ENCODE measurements at regions not wholly inside any gene's neighbourhood (a gene's known extent, or its start where the extent isn't known, plus 50 kb on each side); places are given as distances from the start of the nearest gene placed in this dataset.

DNA sequence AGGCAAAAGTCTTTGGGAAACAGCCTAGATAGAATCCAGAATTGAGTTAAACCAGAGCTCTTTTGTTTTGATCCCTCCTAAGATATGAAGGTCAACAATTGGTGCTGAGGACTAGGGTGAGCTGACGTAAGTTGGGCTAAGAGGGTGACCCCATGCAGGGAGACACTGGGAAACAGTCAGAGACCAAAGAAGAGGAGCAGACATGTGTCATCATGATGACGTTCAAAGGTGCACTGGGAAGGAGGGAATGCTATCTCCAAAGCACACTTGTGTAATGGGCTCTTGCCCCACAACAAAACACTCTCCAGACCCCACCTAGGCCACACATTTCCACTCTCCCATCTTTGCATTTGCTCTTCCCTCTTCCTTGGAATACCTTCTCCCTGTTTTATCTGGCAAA, 481.4 kb downstream of the COG6 start:
- peaks cover 2% of the 10 kb centered on the region for H3K27me3 Mint-ChIP-seq (ENCODE audit: insufficient read depth)
- H3K9me3 Mint-ChIP-seq, result peaks cover 18% of the 10 kb centered on the region
- no peaks in the 10 kb centered on the region for H3K4me1 Mint-ChIP-seq (ENCODE audit: low read depth)
- H3K27ac Mint-ChIP-seq, result no peak overlapping the region
- DNase-seq, result no peak
- TF ChIP-seq, protein P1, sequence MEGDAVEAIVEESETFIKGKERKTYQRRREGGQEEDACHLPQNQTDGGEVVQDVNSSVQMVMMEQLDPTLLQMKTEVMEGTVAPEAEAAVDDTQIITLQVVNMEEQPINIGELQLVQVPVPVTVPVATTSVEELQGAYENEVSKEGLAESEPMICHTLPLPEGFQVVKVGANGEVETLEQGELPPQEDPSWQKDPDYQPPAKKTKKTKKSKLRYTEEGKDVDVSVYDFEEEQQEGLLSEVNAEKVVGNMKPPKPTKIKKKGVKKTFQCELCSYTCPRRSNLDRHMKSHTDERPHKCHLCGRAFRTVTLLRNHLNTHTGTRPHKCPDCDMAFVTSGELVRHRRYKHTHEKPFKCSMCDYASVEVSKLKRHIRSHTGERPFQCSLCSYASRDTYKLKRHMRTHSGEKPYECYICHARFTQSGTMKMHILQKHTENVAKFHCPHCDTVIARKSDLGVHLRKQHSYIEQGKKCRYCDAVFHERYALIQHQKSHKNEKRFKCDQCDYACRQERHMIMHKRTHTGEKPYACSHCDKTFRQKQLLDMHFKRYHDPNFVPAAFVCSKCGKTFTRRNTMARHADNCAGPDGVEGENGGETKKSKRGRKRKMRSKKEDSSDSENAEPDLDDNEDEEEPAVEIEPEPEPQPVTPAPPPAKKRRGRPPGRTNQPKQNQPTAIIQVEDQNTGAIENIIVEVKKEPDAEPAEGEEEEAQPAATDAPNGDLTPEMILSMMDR (IDR thresholded peaks at IDR 0.05), result no peak
- H3K36me3 Mint-ChIP-seq (ENCODE audit: low read depth), result no peaks in the 10 kb centered on the region; the same call in 1 of the 2 replicates
- no peak overlapping the region for H3K4me3 Mint-ChIP-seq

DNA sequence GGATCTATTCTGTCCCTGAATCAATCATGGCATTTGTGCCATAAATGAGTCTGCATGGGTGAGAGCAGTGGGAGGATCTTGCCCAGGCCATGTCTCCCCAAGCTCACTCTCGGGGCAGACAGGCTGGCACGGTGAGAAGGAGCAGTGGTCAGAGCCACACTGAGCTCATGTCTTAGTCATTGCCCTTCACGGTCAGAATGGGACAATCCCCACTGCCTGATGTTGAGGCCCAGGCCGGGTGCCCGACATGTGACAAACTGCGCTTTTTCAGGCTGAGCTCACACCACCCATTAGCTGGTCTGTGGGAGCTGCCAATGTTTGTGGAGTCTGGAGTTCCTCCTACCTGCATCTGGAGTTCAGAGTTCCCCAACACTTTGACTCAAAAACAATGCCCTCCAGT, 481.9 kb downstream of the COG6 start:
- TF ChIP-seq, protein P1 (IDR thresholded peaks at IDR 0.05), result no peak
- no peak overlapping the region for H3K27ac Mint-ChIP-seq
- H3K4me1 Mint-ChIP-seq (ENCODE audit: low read depth), result no peaks in the 10 kb centered on the region
- no peaks in the 10 kb centered on the region; the same call in 1 of the 2 replicates for H3K36me3 Mint-ChIP-seq (ENCODE audit: low read depth)
- DNase-seq, result no peak
- no peak overlapping the region for H3K4me3 Mint-ChIP-seq
- H3K27me3 Mint-ChIP-seq (ENCODE audit: insufficient read depth), result peaks cover 2% of the 10 kb centered on the region
- peaks cover 19% of the 10 kb centered on the region for H3K9me3 Mint-ChIP-seq

DNA sequence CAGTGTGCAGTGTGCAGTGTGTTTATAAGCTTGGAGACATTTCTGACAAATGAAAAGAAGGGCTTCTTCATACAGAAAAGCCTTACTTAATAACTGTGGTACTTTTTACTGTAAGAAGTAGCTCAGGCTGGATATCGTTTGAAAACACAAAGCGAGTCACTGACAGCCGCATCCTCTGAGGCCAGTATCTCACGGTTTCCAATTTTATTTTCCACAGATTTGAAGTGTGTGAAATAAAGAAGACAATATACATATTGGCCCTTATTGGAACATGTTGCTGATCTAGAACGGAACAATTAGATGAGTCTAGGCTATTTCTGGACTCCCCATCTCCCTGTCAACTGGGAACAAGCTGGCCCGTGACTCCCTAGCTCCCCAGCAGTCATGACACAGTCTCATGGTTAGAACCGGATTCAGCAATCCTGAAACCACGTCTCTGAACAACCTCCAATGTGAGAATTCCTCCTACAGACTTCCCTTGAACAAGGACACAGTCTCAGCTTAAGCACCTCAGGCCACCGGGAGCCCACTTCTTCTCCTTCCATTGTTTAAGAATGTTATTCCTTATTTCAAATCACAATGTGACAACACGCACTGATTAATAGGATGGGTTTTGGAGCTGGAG, 484.5 kb downstream of the COG6 start:
- no peak for DNase-seq
- Mint-ChIP-seq H3K4me3 (no peak overlapping the region), H3K36me3 (ENCODE audit: low read depth) (no peaks in the 10 kb centered on the region; the same call in 1 of the 2 replicates), H3K27ac (no peak overlapping the region), H3K4me1 (ENCODE audit: low read depth) (no peaks in the 10 kb centered on the region), H3K27me3 (ENCODE audit: insufficient read depth) (peaks cover 9% of the 10 kb centered on the region), H3K9me3 (peaks cover 22% of the 10 kb centered on the region)
- TF ChIP-seq, protein P1 (IDR thresholded peaks at IDR 0.05), result no peak

DNA sequence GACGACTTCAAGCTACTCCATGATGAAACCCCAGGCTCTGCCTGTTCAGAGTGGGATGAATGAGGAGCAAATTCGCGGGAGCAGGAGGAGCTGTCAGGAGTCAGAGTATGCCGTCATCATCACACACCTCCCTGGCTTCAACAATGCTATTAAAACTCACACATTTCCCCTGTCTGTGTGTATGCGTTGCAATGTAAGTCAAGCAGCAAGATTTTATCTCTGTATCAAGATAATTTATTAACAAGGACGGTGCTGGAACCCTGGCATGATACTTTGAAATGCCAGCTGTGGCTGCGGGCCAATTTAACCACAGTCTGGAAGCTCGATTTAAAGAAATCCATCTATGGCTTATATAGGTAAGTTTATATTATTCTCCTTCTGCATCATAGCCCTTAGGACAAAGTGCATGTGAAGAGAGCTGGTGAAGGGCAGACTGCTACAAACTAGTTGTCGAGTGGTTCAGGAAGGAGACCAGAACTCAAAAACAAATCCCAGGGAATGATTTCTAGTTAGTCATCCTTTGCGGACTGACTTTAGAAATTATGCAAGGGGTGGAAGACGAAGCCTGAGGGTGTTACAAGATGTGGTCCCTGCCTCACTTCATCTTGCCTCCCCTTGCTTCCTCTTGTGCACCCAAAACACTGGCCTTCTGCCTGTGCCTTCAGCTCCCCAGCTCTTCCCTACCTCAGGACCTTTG, 486.5 kb downstream of the COG6 start:
- no peak for DNase-seq
- H3K4me3 Mint-ChIP-seq, result no peak overlapping the region
- peaks cover 18% of the 10 kb centered on the region for H3K9me3 Mint-ChIP-seq
- H3K36me3 Mint-ChIP-seq (ENCODE audit: low read depth), result no peaks in the 10 kb centered on the region; the same call in 1 of the 2 replicates
- peaks cover 9% of the 10 kb centered on the region for H3K27me3 Mint-ChIP-seq (ENCODE audit: insufficient read depth)
- TF ChIP-seq, protein P1 (IDR thresholded peaks at IDR 0.05), result no peak
- H3K27ac Mint-ChIP-seq, result no peak overlapping the region
- no peaks in the 10 kb centered on the region for H3K4me1 Mint-ChIP-seq (ENCODE audit: low read depth)

DNA sequence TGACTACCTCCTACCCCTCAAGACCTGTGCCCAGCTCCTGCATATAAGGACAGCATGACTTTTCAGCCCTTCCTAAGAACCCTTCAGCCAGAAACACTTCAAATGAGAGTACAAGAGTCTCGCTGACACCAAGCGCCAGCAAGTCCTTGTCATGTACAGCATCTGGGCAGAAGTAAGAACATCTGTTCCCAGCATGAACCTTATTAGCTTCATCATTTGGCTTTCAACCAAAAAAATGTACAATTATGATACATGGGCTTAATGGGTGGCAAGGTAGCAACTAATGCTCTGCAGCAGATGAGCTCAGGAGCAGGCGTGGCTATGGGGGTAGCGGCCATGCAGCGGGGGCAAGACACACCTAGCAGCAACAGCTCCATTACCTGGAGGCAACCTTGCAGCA, 487.6 kb downstream of the COG6 start:
- H3K36me3 Mint-ChIP-seq (ENCODE audit: low read depth), result no peaks in the 10 kb centered on the region; the same call in 1 of the 2 replicates
- no peaks in the 10 kb centered on the region for H3K4me1 Mint-ChIP-seq (ENCODE audit: low read depth)
- H3K27ac Mint-ChIP-seq, result no peak overlapping the region
- TF ChIP-seq, protein P1 (IDR thresholded peaks at IDR 0.05), result no peak
- H3K27me3 Mint-ChIP-seq (ENCODE audit: insufficient read depth), result peaks cover 9% of the 10 kb centered on the region
- H3K9me3 Mint-ChIP-seq, result peaks cover 18% of the 10 kb centered on the region
- no peak for DNase-seq
- no peak overlapping the region for H3K4me3 Mint-ChIP-seq

Data from HFFc6 (cell line).